WTC11 (cell line): ENCODE measurements at regions not wholly inside any gene's neighbourhood (a gene's known extent, or its start where the extent isn't known, plus 50 kb on each side); places are given as distances from the start of the nearest gene placed in this dataset.

Source experiments
- ELF4 ChIP-seq: sonication (generic); formaldehyde crosslinking; IDR thresholded peaks from 2 replicates; pipeline ENCODE4 v1.8.1; 2022; ENCODE audit warnings: low read depth, mild to moderate bottlenecking, moderate library complexity, missing genetic modification reagents
- MLX ChIP-seq: sonication (generic); formaldehyde crosslinking; IDR thresholded peaks from 2 replicates; pipeline ENCODE4 v1.8.1; 2023; ENCODE audit warnings: mild to moderate bottlenecking, missing genetic modification reagents, moderate library complexity
- MXD4 ChIP-seq: fragments of 250-450 bp; sonication (Bioruptor Pico); IDR thresholded peaks from 2 replicates; pipeline ENCODE4 v1.8.0; 2021; ENCODE audit warnings: mild to moderate bottlenecking, moderate library complexity, borderline replicate concordance
- SMAD3 ChIP-seq: sonication (generic); formaldehyde crosslinking; IDR thresholded peaks from 2 replicates; pipeline ENCODE4 v1.8.0; 2022; ENCODE audit warnings: missing genetic modification reagents, mild to moderate bottlenecking, borderline replicate concordance
- TF ChIP-seq, protein P1 (sequence below): fragments of 200-600 bp; IDR thresholded peaks from 2 replicates; pipeline ENCODE4 v1.8.0; 2022; ENCODE audit warnings: antibody characterized with exemption
- TF ChIP-seq, protein P2 (sequence below): sonication (generic); formaldehyde crosslinking; IDR thresholded peaks from 2 replicates; pipeline ENCODE4 v1.8.0; 2023; ENCODE audit warnings: missing genetic modification reagents
- TF ChIP-seq, protein P3 (sequence below): sonication (generic); formaldehyde crosslinking; IDR thresholded peaks from 2 replicates; pipeline ENCODE4 v1.8.1; 2022; ENCODE audit warnings: mild to moderate bottlenecking, moderate library complexity, missing genetic modification reagents

DNA sequence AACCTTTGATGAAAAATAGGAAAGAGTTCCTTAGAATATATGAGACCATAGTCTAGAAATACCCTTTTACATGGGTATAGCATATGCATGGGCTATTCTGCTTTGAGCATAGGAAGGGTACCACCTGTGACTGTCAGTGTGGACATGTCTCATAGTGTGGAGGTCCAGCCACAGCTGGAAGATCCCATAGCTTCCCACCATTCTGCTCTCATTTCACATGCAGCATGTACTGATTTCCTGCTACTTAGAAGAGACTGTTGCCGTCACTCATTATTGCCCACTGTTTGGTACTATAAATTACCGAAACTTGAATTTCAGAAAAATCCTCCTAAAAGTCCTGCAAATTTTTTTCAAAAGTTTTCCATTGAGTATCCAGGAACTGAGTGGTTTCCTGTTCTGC is 477.8 kb upstream of the DAB2 start:
- TF ChIP-seq, protein P1, sequence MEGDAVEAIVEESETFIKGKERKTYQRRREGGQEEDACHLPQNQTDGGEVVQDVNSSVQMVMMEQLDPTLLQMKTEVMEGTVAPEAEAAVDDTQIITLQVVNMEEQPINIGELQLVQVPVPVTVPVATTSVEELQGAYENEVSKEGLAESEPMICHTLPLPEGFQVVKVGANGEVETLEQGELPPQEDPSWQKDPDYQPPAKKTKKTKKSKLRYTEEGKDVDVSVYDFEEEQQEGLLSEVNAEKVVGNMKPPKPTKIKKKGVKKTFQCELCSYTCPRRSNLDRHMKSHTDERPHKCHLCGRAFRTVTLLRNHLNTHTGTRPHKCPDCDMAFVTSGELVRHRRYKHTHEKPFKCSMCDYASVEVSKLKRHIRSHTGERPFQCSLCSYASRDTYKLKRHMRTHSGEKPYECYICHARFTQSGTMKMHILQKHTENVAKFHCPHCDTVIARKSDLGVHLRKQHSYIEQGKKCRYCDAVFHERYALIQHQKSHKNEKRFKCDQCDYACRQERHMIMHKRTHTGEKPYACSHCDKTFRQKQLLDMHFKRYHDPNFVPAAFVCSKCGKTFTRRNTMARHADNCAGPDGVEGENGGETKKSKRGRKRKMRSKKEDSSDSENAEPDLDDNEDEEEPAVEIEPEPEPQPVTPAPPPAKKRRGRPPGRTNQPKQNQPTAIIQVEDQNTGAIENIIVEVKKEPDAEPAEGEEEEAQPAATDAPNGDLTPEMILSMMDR: no peak
- TF ChIP-seq MLX (CRISPR knock-in tag) (no peak), ELF4 (no peak), SMAD3 (CRISPR knock-in tag) (no peak), MXD4 (no peak)
- TF ChIP-seq, protein P2, sequence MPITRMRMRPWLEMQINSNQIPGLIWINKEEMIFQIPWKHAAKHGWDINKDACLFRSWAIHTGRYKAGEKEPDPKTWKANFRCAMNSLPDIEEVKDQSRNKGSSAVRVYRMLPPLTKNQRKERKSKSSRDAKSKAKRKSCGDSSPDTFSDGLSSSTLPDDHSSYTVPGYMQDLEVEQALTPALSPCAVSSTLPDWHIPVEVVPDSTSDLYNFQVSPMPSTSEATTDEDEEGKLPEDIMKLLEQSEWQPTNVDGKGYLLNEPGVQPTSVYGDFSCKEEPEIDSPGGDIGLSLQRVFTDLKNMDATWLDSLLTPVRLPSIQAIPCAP: no peak
- TF ChIP-seq, protein P3, sequence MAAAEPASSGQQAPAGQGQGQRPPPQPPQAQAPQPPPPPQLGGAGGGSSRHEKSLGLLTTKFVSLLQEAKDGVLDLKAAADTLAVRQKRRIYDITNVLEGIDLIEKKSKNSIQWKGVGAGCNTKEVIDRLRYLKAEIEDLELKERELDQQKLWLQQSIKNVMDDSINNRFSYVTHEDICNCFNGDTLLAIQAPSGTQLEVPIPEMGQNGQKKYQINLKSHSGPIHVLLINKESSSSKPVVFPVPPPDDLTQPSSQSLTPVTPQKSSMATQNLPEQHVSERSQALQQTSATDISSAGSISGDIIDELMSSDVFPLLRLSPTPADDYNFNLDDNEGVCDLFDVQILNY (CRISPR knock-in tag): no peak
